ENCODE measurements at regions not wholly inside any gene's neighbourhood (a gene's known extent, or its start where the extent isn't known, plus 50 kb on each side); places are given as distances from the start of the nearest gene placed in this dataset.

DNA sequence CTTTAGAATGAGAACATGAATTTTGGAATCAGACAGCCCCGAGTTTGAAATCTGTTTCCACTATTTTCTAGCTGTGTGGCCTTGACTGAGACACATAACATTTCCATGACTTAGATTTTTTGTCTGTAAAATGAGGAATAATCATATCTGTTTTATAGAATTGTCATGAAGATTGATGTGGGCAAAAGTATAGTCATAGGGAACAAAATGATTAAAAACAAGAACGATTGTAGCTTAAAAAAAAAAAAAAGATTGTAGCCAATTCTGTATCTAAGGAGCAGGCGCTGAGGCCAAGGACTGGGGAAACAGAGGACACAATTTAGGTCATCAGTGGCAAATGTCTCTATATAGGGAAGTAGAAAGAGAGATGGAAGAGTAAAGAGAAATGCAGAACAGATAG, 201.6 kb upstream of the C1QTNF7 start:
- H3K4me2 ChIP-seq (ENCODE audit: insufficient read depth, low read length): no peak overlapping the region
- H3K4me3 ChIP-seq (ENCODE audit: insufficient read depth, low read length): no peak overlapping the region
- no peaks in the 10 kb centered on the region for H3K27me3 ChIP-seq (ENCODE audit: insufficient read depth, low read length)
- no peaks in the 10 kb centered on the region for H3K4me1 ChIP-seq (ENCODE audit: insufficient read depth, low read length)
- H3K79me2 ChIP-seq (ENCODE audit: insufficient read depth, low read length): no peaks in the 10 kb centered on the region
- no peaks in the 10 kb centered on the region for H3K36me3 ChIP-seq (ENCODE audit: insufficient read depth, low read length)
- no peak overlapping the region for H3K27ac ChIP-seq (ENCODE audit: low read depth, low read length)
- DNase-seq (ENCODE audit: insufficient read length, low spot score, missing footprints): no peak
- no peaks in the 10 kb centered on the region for H4K20me1 ChIP-seq (ENCODE audit: insufficient read depth, low read length)
- no peak overlapping the region for H2AFZ ChIP-seq (ENCODE audit: low read length)
- TF ChIP-seq, protein P1, sequence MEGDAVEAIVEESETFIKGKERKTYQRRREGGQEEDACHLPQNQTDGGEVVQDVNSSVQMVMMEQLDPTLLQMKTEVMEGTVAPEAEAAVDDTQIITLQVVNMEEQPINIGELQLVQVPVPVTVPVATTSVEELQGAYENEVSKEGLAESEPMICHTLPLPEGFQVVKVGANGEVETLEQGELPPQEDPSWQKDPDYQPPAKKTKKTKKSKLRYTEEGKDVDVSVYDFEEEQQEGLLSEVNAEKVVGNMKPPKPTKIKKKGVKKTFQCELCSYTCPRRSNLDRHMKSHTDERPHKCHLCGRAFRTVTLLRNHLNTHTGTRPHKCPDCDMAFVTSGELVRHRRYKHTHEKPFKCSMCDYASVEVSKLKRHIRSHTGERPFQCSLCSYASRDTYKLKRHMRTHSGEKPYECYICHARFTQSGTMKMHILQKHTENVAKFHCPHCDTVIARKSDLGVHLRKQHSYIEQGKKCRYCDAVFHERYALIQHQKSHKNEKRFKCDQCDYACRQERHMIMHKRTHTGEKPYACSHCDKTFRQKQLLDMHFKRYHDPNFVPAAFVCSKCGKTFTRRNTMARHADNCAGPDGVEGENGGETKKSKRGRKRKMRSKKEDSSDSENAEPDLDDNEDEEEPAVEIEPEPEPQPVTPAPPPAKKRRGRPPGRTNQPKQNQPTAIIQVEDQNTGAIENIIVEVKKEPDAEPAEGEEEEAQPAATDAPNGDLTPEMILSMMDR (IDR thresholded peaks at IDR 0.05; ENCODE audit: extremely low read depth, low read depth, low read length): no peak
- H3K9me3 ChIP-seq (ENCODE audit: low read depth, low read length): no peaks in the 10 kb centered on the region

DNA sequence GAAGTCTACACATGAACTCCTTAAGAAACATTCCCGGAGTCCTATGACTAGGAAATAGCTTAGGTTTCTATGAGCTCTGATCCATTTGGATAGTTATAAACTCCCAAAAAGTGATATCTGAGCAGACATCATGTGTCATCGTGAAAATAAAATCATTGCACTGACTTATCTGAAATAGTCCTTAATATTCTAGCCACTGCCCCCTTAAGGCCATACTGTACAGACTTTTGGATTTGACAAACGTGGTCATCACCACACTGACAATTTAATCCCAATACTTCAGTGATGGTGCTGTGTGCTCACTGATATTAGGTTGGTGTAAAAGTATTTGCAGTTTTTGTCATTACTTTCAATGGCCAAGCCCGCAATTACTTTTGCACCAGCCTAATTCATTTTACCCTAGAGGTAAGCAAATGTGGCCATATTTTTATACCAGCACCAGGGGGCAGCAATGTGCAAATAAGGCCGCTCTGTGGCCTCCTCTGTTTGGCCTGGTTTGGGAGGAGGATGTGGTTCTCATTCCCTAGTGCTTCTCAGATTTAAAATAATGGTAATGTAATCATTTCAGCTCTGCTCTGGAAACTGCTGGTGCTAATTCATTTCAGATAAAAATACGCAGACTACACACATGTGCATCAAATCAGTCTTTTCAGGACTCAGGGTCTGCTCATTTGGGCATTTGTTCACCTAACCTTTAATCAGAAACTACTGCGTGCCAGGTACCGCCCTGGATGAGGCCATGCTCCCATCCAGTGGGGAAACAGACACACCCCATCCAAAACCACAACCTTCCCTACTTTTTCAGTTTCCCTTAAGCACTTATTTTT, 196.4 kb upstream of the C1QTNF7 start:
- no peaks in the 10 kb centered on the region for H3K27me3 ChIP-seq (ENCODE audit: insufficient read depth, low read length)
- H2AFZ ChIP-seq (ENCODE audit: low read length): no peak overlapping the region
- DNase-seq (ENCODE audit: insufficient read length, low spot score, missing footprints): no peak
- TF ChIP-seq, protein P1 (IDR thresholded peaks at IDR 0.05; ENCODE audit: extremely low read depth, low read depth, low read length): peak; percentile 89
- H3K27ac ChIP-seq (ENCODE audit: low read depth, low read length): peak overlapping the region; percentile 95
- H4K20me1 ChIP-seq (ENCODE audit: insufficient read depth, low read length): no peaks in the 10 kb centered on the region
- H3K4me1 ChIP-seq (ENCODE audit: insufficient read depth, low read length): peaks cover 46% of the 10 kb centered on the region
- H3K9me3 ChIP-seq (ENCODE audit: low read depth, low read length): no peaks in the 10 kb centered on the region
- no peaks in the 10 kb centered on the region for H3K79me2 ChIP-seq (ENCODE audit: insufficient read depth, low read length)
- no peak overlapping the region for H3K4me3 ChIP-seq (ENCODE audit: insufficient read depth, low read length)
- peak overlapping the region; percentile 21 for H3K4me2 ChIP-seq (ENCODE audit: insufficient read depth, low read length)
- H3K36me3 ChIP-seq (ENCODE audit: insufficient read depth, low read length): no peaks in the 10 kb centered on the region

DNA sequence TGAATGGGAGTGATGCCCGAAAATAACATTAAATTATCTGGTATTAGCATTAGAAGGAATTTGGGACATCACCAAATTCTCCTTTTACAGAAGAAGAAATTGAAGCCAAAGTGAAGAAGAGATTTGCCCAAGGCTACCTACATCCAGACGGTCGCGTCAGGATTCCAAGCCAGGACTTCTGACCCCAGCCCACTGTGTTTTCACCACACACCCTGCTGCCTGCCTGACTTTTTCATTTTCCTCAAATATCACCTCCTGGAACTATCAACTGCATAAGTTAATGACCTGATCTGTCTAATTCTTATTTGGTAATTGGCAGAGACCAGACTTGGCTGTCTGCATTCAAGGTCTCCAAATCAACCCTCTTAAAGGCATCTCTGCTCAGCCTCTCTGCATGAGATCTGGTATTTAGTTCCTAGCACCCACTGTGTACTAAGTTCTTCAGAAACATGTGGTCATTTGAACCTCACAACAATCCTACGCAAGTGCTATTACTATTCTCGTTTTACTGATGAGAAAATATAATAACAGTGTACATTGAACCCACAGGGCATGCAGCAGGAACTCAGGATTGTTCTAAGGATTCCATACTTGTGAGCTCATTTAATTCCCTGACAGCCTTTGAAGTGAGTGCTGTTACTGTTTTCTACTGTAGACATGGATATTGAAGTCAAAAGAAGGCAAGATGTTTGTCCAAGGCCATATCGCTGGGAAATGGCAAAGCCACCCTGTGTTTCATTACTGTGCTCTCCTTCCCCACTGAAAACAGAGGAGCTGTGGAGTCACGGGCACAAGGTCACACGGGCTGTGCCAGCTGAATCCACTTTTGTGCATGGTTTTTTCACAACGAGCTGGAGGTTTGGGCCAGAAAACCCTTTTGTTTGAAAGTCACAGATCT, 195.2 kb upstream of the C1QTNF7 start:
- H3K27me3 ChIP-seq (ENCODE audit: insufficient read depth, low read length): no peaks in the 10 kb centered on the region
- peak overlapping the region; percentile 95 for H3K27ac ChIP-seq (ENCODE audit: low read depth, low read length)
- peaks cover 50% of the 10 kb centered on the region for H3K4me1 ChIP-seq (ENCODE audit: insufficient read depth, low read length)
- no peaks in the 10 kb centered on the region for H4K20me1 ChIP-seq (ENCODE audit: insufficient read depth, low read length)
- no peaks in the 10 kb centered on the region for H3K36me3 ChIP-seq (ENCODE audit: insufficient read depth, low read length)
- TF ChIP-seq, protein P1 (IDR thresholded peaks at IDR 0.05; ENCODE audit: extremely low read depth, low read depth, low read length): no peak
- H3K4me3 ChIP-seq (ENCODE audit: insufficient read depth, low read length): peak overlapping the region; percentile 8
- no peaks in the 10 kb centered on the region for H3K79me2 ChIP-seq (ENCODE audit: insufficient read depth, low read length)
- peak overlapping the region; percentile 72 for H3K4me2 ChIP-seq (ENCODE audit: insufficient read depth, low read length)
- H2AFZ ChIP-seq (ENCODE audit: low read length): no peak overlapping the region
- no peak for DNase-seq (ENCODE audit: insufficient read length, low spot score, missing footprints)
- H3K9me3 ChIP-seq (ENCODE audit: low read depth, low read length): no peaks in the 10 kb centered on the region

DNA sequence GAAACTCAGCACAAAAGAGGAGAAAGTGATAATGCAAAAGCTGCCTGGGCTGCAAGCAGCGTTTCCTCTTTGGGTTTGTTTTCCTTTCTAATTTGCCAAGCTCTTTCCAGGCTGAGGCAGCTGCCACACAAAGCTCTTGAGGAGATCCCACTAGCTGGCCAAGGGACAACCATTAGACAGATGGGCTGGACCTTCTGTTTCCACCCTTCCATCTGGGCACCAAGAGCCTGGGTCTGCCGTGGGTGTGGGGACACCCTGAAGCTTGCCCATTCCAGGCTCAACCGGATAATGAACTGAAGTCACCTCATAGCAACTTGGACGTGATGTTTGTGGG, 194.6 kb upstream of the C1QTNF7 start:
- no peaks in the 10 kb centered on the region for H4K20me1 ChIP-seq (ENCODE audit: insufficient read depth, low read length)
- H3K4me3 ChIP-seq (ENCODE audit: insufficient read depth, low read length): peak overlapping the region; percentile 8

More for the DNA sequence above, 194.6 kb upstream of the C1QTNF7 start:
- Histone ChIP-seq H3K27me3 (ENCODE audit: insufficient read depth, low read length) (no peaks in the 10 kb centered on the region), H3K4me2 (ENCODE audit: insufficient read depth, low read length) (peak overlapping the region; percentile 72), H3K36me3 (ENCODE audit: insufficient read depth, low read length) (no peaks in the 10 kb centered on the region), H3K9me3 (ENCODE audit: low read depth, low read length) (no peaks in the 10 kb centered on the region), H3K27ac (ENCODE audit: low read depth, low read length) (peak overlapping the region; percentile 95), H3K79me2 (ENCODE audit: insufficient read depth, low read length) (no peaks in the 10 kb centered on the region), H3K4me1 (ENCODE audit: insufficient read depth, low read length) (peaks cover 55% of the 10 kb centered on the region), H2AFZ (ENCODE audit: low read length) (peak overlapping the region; percentile 41)
- TF ChIP-seq, protein P1 (IDR thresholded peaks at IDR 0.05; ENCODE audit: extremely low read depth, low read depth, low read length): no peak
- peak; percentile 67 for DNase-seq (ENCODE audit: insufficient read length, low spot score, missing footprints)
